ENCODE measurements at regions not wholly inside any gene's neighbourhood (a gene's known extent, or its start where the extent isn't known, plus 50 kb on each side); places are given as distances from the start of the nearest gene placed in this dataset.

- TF ChIP-seq CTCF (IDR thresholded peaks at IDR 0.05; ENCODE audit: unreplicated experiment), result no peak
- BruUV-seq (replicated peaks), result no TSS peak
- intact Hi-C loops (cut with micrococcal nuclease; ENCODE audit: unreplicated experiment), result no loop called here
- H3K27ac Mint-ChIP-seq (ENCODE audit: unreplicated experiment), result no peak overlapping the region
- H3K4me3 Mint-ChIP-seq (ENCODE audit: low read depth, unreplicated experiment), result no peak overlapping the region
- H3K4me1 Mint-ChIP-seq (ENCODE audit: low read depth, unreplicated experiment), result no peaks in the 10 kb centered on the region
- H3K36me3 Mint-ChIP-seq (ENCODE audit: insufficient read depth, unreplicated experiment), result no peaks in the 10 kb centered on the region
- H3K9me3 Mint-ChIP-seq (ENCODE audit: low read depth, unreplicated experiment), result no peaks in the 10 kb centered on the region
- peaks cover 91% of the 10 kb centered on the region for H3K27me3 Mint-ChIP-seq (ENCODE audit: unreplicated experiment)
- CTCF ChIA-PET, result no interaction called here
- DNase-seq, result no peak
Observed at GRCh38 chr3:13204177-13204581, 130.9 kb upstream of the IQSEC1 start.

- CTCF ChIA-PET, result no interaction called here
- Mint-ChIP-seq H3K4me1 (ENCODE audit: low read depth, unreplicated experiment) (no peaks in the 10 kb centered on the region), H3K9me3 (ENCODE audit: low read depth, unreplicated experiment) (no peaks in the 10 kb centered on the region), H3K4me3 (ENCODE audit: low read depth, unreplicated experiment) (no peak overlapping the region), H3K27ac (ENCODE audit: unreplicated experiment) (no peak overlapping the region), H3K27me3 (ENCODE audit: unreplicated experiment) (peaks cover 91% of the 10 kb centered on the region), H3K36me3 (ENCODE audit: insufficient read depth, unreplicated experiment) (no peaks in the 10 kb centered on the region)
- intact Hi-C loops (cut with micrococcal nuclease; ENCODE audit: unreplicated experiment), result no loop called here
- DNase-seq, result no peak
- BruUV-seq (replicated peaks), result no TSS peak
- TF ChIP-seq CTCF (IDR thresholded peaks at IDR 0.05; ENCODE audit: unreplicated experiment), result no peak
Observed at GRCh38 chr3:13203398-13204176, 130.4 kb upstream of the IQSEC1 start.

GRCh38 chr3:13202744-13203397, 129.6 kb upstream of the IQSEC1 start:
- CTCF ChIA-PET, result no interaction called here
- no peaks in the 10 kb centered on the region for H3K36me3 Mint-ChIP-seq (ENCODE audit: insufficient read depth, unreplicated experiment)
- intact Hi-C loops (cut with micrococcal nuclease; ENCODE audit: unreplicated experiment), result no loop called here
- H3K4me3 Mint-ChIP-seq (ENCODE audit: low read depth, unreplicated experiment), result no peak overlapping the region
- no TSS peak for BruUV-seq (replicated peaks)
- H3K9me3 Mint-ChIP-seq (ENCODE audit: low read depth, unreplicated experiment), result no peaks in the 10 kb centered on the region
- DNase-seq, result no peak
- H3K4me1 Mint-ChIP-seq (ENCODE audit: low read depth, unreplicated experiment), result no peaks in the 10 kb centered on the region
- no peak overlapping the region for H3K27ac Mint-ChIP-seq (ENCODE audit: unreplicated experiment)
- no peak for TF ChIP-seq CTCF (IDR thresholded peaks at IDR 0.05; ENCODE audit: unreplicated experiment)
- peaks cover 87% of the 10 kb centered on the region for H3K27me3 Mint-ChIP-seq (ENCODE audit: unreplicated experiment)

- Mint-ChIP-seq H3K27ac (ENCODE audit: unreplicated experiment) (no peak overlapping the region), H3K36me3 (ENCODE audit: insufficient read depth, unreplicated experiment) (no peaks in the 10 kb centered on the region), H3K4me1 (ENCODE audit: low read depth, unreplicated experiment) (no peaks in the 10 kb centered on the region), H3K27me3 (ENCODE audit: unreplicated experiment) (peaks cover 85% of the 10 kb centered on the region), H3K4me3 (ENCODE audit: low read depth, unreplicated experiment) (no peak overlapping the region), H3K9me3 (ENCODE audit: low read depth, unreplicated experiment) (no peaks in the 10 kb centered on the region)
- TF ChIP-seq CTCF (IDR thresholded peaks at IDR 0.05; ENCODE audit: unreplicated experiment), result no peak
- no TSS peak for BruUV-seq (replicated peaks)
- CTCF ChIA-PET, result no interaction called here
- intact Hi-C loops (cut with micrococcal nuclease; ENCODE audit: unreplicated experiment), result no loop called here
- no peak for DNase-seq
Observed at GRCh38 chr3:13201851-13202250, 128.6 kb upstream of the IQSEC1 start.
